HG03571 (cell line): ENCODE measurements at regions not wholly inside any gene's neighbourhood (a gene's known extent, or its start where the extent isn't known, plus 50 kb on each side); places are given as distances from the start of the nearest gene placed in this dataset.

Source experiments
- ATAC-seq: cut with Tn5 transposase; IDR thresholded peaks from one replicate; pipeline ENCODE4 v1.9.1; 2021; ENCODE audit not compliant: unreplicated experiment

GRCh38 chr12:13597837-13598236, 383.6 kb downstream of the GRIN2B start:
- no peak for ATAC-seq

GRCh38 chr12:13597166-13597565, 384.2 kb downstream of the GRIN2B start:
- ATAC-seq, result no peak

GRCh38 chr12:13596714-13597113, 384.7 kb downstream of the GRIN2B start:
- no peak for ATAC-seq

GRCh38 chr12:13595536-13596443, 385.6 kb downstream of the GRIN2B start:
- ATAC-seq, result no peak

- no peak for ATAC-seq
These were observed 386.5 kb downstream of the GRIN2B start for GRCh38 chr12:13594731-13595514.

- ATAC-seq, result no peak
These were observed 389.1 kb downstream of the GRIN2B start for GRCh38 chr12:13592063-13592942.

GRCh38 chr12:13591488-13591887, 389.9 kb downstream of the GRIN2B start:
- no peak for ATAC-seq

GRCh38 chr12:13591059-13591458, 390.3 kb downstream of the GRIN2B start:
- no peak for ATAC-seq

GRCh38 chr12:13588574-13588973, 392.0 kb downstream of the EMP1 start:
- no peak for ATAC-seq

GRCh38 chr12:13587721-13588390, 391.3 kb downstream of the EMP1 start:
- no peak for ATAC-seq

GRCh38 chr12:13586361-13586760, 389.8 kb downstream of the EMP1 start:
- ATAC-seq, result no peak

- ATAC-seq, result no peak
These were observed 388.0 kb downstream of the EMP1 start for GRCh38 chr12:13584541-13584940.

- ATAC-seq, result no peak
These were observed 387.1 kb downstream of the EMP1 start for GRCh38 chr12:13583630-13584029.

GRCh38 chr12:13582421-13582820, 385.9 kb downstream of the EMP1 start:
- ATAC-seq, result no peak

- ATAC-seq, result no peak
These were observed 384.5 kb downstream of the EMP1 start for GRCh38 chr12:13581031-13581430.

GRCh38 chr12:13580206-13580605, 383.7 kb downstream of the EMP1 start:
- no peak for ATAC-seq

GRCh38 chr12:13576935-13577500, 380.5 kb downstream of the EMP1 start:
- no peak for ATAC-seq

GRCh38 chr12:13573698-13574321, 377.3 kb downstream of the EMP1 start:
- ATAC-seq, result no peak

- no peak for ATAC-seq
These were observed 374.5 kb downstream of the EMP1 start for GRCh38 chr12:13571035-13571434.
